NCI-H2196 treated with DMSO at 0.1 percent for 48 hours (cell line): ENCODE measurements at regions not wholly inside any gene's neighbourhood (a gene's known extent, or its start where the extent isn't known, plus 50 kb on each side); places are given as distances from the start of the nearest gene placed in this dataset.

Experiments
- DNase-seq: peaks from one replicate; lab custom pipeline; 2025; ENCODE audit not compliant: unreplicated experiment; lab: John Stamatoyannopoulos, UW

- DNase-seq = no peak
Observed at GRCh38 chr4:129167640-129168260, 71.8 kb downstream of the C4orf33 start.

- no peak for DNase-seq
Observed at GRCh38 chr4:129172181-129172580, 76.2 kb downstream of the C4orf33 start.

DNA sequence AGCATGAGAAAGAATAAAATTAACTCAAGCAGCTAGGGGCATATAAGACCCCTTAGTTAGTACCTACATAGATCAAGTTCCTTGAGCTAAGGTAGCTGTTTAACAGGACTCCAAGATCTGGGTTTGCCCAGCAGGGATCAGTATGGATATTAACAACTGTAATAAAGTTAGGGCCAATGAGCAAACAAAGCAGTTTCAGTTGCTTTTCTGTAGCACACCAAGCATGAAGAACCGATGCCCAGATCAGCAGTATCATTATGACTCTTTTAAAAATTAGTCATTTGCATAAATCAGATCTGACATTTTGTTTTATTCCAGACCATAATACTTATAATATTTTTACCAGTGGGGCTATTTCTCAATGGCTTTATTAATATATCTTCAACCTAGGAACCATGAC is 80.9 kb downstream of the C4orf33 start:
- no peak for DNase-seq

DNA sequence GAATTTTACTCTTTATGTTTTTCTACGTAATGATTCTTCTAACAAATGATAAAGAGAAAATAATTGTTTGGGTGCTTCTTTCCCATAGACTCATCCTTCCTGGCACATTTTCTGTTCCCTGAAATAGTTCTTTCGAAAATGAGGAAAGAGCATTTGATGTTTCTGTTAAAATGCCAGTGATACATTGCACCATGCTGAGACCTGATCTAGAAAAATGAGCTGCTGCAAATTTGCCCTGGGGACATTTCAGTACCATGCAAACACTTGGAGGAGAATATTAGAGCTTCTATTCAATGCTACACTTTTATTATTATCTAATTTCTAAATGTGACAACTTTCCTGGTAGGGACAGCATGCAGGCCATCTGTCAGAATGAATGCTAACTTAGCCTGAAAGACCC is 83.3 kb downstream of the C4orf33 start:
- no peak for DNase-seq

DNA sequence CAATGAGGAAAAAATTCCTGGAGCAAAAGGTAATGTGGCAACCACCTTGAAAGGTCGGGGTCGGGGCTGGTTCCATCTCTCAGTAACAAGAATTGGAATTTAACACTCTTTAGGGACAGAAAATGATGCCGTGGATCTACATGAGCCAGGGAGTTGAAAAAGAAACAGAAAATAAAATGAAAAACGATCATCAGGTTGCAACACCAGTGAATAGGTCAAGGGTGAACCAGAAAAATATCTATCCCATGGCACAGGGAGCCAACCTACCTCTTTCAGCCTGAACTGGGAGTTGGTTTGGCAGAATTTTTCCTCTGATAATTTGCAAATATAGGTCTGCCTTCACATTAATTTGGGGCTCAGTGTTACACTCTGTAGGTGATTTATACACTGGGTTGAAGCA is 93.7 kb downstream of the C4orf33 start:
- DNase-seq = no peak

DNA sequence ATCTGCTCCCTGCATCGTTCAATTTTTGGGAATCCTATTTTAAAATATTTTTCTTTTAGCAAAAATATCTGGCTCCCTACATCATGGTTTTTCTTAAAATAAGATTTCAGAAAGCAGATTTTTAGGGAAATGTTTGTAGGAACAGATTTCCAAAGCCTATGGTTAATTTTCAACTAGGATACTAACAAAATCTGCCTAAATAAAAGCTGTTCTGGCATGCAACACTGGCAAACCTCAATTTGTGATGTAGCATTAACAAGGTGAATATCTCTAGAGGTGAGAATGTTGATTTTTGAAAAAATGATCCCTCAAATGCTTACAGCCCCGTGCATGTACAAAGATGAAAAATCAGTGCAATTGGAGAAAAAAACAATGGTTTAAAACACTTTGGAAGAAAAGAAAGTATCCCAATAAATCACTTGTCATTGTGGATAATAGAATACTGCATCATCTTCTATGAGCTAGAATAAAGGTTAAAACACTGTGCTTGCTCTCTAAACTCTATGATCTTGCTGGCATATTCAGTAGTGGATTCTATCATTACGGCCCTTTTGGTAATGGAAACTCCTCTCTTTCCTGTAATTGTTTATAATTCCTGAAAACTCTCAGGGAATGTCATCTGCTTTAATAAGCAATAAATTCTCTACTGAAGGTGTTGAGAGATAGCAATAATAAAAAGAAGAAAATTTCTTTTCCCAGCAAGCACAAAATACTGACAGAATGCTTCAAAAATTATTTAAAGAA is 97.6 kb downstream of the C4orf33 start:
- no peak for DNase-seq

- DNase-seq = no peak
Observed at GRCh38 chr4:129208481-129208880, 112.5 kb downstream of the C4orf33 start.

- no peak for DNase-seq
Observed at GRCh38 chr4:129213692-129214091, 117.7 kb downstream of the C4orf33 start.

- DNase-seq = no peak
Observed at GRCh38 chr4:129218360-129218759, 122.4 kb downstream of the C4orf33 start.

- DNase-seq = no peak
Observed at GRCh38 chr4:129218897-129219296, 122.9 kb downstream of the C4orf33 start.

DNA sequence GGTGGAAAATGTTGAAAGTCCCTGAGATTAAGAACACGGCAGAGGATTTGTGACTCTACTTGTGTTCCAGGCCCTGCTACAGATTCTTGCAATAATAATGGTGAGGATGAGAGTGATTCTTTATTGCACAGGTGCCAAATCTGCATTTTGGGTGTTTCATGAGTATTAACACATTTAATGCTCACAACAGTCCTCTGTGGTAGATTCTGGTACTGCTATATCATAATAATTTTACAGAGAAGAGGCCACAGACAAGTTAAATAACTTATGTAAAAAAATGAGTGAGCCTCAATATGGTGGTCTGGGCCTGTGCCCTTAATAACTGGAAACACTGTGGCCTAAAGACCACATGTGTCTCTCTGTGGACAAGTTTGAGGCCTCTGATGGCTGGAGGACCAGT is 124.3 kb downstream of the C4orf33 start:
- DNase-seq = no peak

GRCh38 chr4:129223945-129224344 is 128.0 kb downstream of the C4orf33 start:
- DNase-seq = no peak

DNA sequence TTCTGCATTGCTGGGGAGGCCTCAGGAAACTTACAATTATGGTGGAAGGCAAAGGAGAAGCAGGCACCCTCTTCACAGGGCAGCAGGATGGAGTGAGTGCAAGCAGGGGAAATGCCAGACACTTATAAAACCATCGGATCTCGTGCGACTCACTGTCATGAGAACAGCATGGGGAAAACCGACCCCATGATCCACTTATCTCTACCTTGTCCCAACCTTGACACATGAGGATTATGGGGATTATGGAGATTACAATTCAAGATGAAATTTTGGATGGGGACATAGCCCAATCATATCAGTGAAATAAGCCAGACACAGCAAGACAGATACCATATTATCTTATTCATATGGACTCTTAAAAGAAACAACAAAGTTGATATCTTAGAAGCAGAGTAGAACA is 134.9 kb downstream of the C4orf33 start:
- DNase-seq = no peak

DNA sequence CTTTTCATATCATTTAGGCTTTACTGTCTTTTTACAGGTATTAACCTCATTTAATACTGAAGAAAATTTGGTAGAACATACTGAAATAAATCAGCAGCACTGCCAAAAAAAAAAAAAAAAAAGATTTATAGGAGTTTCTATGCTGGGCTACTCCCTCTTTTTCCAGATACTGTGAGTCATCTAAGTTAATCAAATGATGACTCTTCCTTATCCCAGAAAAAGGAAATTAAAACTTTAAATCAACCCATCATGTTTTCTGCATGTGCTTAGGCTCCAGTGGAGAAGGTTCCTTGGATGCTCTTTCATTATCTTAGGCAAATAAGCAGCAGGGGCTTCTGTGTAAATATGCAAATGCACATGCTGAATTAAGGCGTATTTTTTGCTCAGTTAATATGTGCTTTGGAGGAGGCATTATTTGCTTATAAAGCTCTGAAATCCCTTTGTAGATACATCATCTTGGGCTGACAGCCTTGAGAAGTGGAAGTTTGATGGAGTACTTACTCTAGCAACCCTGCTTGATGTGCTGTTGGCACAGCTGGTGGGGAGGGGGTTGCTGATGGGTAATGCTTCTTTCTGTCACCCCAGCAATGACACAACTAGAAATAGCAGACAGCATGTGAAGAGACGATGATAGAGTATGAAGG is 136.1 kb downstream of the C4orf33 start:
- no peak for DNase-seq

DNA sequence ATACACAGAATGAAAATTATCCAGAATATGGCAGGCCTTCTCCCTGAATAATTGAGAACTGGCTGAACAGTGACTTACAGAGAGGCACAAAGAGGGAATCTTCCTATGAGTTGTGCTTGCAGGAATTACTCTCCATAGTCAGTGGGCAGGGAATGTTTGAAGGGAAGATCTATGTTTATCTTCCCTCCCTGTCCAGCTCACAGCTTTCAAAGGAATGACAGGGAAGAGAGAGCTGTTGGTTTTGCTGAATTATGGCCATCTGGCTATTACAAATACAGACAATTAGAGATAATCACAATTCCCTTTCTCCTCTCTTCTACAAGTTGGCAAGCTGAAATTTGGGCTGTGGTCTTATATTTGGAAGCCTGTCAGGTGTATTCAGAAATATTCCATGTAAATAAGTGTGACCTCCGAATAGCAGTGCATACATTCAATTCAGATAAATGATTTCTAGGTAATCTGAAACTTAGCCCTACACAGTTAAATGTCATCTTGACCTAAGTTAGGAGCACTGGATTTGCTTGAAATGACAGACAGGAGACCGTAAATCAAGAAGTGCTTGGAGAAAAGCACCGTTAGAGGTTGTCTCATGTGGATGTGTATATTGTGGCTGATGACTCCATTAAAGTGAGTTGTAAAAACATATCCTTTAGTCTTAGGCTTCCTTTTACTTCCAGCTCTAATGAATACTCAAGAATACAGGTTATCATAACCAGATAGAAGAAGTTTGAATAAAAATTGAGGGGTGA is 136.8 kb downstream of the C4orf33 start:
- DNase-seq = no peak

- DNase-seq = no peak
Observed at GRCh38 chr4:129233691-129234090, 137.7 kb downstream of the C4orf33 start.

DNA sequence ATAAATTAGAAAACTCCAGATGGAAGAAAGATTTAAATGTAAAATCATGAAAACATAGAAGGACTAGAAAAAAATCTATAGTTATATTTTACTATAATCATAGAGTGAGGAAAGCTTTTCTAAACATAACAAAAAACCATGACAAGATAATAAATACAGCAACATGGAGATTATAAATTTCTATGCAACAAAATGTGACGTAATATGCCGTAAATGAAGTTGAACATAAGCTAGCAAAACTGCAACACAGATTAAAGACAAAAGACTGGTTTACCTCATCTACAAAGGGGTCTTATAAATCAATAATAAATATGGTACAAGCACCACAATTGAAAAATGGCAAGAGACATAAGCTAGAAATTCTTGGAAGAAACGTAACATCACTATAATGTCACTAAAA is 140.4 kb downstream of the C4orf33 start:
- no peak for DNase-seq

DNA sequence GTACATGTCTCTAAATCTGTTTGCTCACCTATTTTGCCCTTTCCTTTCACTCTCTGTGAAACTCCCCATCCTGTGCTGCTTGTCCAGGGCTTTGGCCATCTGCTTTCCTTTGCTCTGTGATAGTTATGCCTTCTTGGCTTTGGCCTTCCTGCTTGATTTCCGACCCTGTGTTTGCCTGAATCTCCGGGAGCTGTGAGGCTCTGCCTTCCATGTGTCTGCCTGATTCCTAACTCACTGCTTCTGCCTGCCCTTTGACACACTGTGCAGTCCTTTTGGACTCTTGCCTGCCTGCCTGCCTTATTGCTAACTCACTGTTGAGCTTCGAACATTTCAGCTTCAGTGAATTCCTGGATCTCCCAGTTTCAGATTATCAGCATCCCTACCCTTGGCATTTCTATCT is 143.1 kb downstream of the C4orf33 start:
- no peak for DNase-seq

- no peak for DNase-seq
Observed at GRCh38 chr4:129240816-129241215, 144.9 kb downstream of the C4orf33 start.

- no peak for DNase-seq
Observed at GRCh38 chr4:129246145-129246544, 150.2 kb downstream of the C4orf33 start.

DNA sequence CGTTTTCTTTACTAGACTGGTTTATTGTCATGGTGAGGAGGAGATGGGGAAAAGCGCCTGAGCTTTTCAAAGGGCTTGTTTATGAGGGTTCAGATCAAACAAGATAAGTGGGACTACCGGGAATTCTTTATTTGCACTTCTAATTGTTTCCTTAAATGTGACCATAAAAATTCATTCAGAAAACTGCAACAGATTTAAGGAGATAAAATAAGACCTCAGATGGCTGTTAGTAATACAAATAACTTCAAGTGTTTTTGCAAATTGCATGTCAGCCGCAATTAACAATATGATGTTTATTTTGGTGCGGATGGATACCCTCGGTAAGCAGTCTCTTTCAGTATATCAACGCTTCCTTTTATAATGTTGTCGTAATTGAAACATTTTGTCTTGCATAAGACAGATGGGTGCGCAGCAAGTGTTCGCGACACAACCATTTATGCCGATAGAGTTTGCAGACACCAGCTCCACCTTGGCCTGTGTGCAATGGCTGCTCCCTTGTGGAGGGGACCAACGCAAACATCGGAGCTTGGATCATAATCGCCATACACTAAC is 151.0 kb downstream of the C4orf33 start:
- DNase-seq = peak; percentile 42
